NOMO-1 (cell line): ENCODE measurements at regions not wholly inside any gene's neighbourhood (a gene's known extent, or its start where the extent isn't known, plus 50 kb on each side); places are given as distances from the start of the nearest gene placed in this dataset.
"Not testable (repeated sequence)": the region's sequence is repeated elsewhere in the genome, so short reads cannot be mapped to it uniquely, and the experiment has no call there.

Experiments
- DNase-seq, 2 experiments: peaks; one replicate each; lab custom pipeline; 2025; ENCODE audit not compliant: unreplicated experiment in 2 of 2; lab: John Stamatoyannopoulos, UW

- no peak for DNase-seq
Measured at GRCh38 chr12:104906695-104907094, 51.4 kb downstream of the SLC41A2 start.

DNA sequence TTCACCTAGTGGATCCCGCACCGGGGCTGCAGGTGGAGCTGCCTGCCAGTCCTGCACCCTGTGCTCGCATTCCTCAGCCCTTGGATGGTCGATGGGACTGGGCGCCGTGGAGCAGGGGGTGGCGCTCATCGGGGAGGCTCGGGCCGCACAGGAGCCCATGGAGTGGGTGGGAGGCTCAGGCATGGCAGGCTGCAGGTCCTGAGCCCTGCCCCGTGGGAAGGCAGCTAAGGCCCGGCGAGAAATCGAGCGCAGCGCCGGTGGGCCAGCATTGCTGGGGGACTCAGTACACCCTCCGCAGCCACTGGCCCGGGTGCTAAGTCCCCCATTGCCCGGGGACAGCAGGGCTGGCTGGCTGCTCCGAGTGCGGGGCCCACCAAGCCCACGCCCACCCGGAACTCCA, 52.6 kb downstream of the SLC41A2 start:
- DNase-seq: not testable (repeated sequence)

GRCh38 chr12:104903648-104904423, 54.3 kb downstream of the SLC41A2 start:
- no peak for DNase-seq

DNA sequence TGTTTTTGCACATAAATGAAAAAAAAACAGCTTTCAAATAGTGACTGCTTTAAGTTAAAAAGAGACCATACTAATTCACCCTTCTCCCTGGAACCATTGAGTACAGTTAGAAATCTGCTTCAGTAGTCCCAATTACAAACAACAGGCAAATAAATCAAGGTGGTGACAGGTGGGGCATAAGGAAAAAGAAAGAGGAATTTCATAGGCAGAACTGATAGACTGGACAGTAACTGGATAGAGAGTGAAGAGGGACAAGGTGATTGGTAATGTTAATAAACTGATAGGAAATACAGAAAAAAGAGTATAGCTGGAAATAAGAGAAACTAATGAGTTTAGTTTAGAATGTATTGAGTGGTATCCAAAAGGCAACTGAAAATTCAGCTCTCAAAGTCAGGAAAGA, 56.0 kb downstream of the SLC41A2 start:
- no peak for DNase-seq

- no peak for DNase-seq
Measured at GRCh38 chr12:104896710-104897109, 61.4 kb downstream of the SLC41A2 start.

- DNase-seq: no peak
Measured at GRCh38 chr12:104896146-104896545, 61.9 kb downstream of the SLC41A2 start.

GRCh38 chr12:104895415-104895814, 62.7 kb downstream of the SLC41A2 start:
- no peak for DNase-seq

DNA sequence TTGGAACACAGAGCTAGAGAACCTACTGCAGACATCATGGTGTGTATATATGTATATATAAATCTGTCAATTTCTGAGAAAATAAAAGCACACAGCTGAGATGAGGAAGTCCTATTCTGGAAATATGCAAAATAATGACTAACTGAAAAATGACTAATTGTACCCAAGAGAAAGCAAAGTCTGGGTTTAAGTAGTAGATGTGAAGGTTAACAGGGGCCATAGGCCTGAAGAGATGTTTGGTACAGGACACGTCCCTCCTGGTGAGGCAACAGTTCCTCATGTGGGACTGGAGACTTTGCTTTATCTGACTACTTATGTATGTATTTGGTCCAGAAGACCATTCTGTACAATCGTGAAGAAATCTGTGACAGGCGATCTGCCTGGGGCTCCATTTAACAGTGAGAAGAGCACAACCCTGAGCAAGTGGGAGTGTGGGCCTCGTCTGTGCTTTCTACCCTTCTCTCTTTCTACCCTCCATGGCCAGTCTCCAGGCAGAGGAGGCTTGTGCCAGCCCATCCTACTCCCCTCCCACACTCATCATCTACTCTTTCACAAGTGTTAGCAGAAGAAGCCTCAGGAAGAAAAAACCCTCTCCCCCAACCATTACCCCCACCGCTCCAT, 67.5 kb downstream of the SLC41A2 start:
- peak in 1 of 2 experiments; percentile 42 for DNase-seq

DNA sequence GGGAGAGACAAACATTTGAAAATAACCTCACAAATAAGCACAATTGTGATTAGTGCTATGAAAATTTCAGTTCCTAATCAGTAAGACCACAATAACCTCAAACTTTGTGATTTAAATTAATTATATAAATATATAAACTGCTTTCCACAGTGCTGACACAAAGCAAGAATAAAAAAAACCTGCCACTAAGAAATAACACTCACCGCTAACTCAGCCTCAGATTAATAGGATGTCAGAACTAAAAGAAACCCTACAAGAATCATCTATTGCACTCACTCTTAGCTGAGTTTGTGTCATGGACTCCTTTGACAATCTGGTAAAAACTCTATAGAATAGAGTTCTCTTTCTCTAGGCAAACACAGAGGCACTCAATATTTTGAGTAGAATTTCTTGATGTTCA, 68.4 kb downstream of the SLC41A2 start:
- no peak for DNase-seq

DNA sequence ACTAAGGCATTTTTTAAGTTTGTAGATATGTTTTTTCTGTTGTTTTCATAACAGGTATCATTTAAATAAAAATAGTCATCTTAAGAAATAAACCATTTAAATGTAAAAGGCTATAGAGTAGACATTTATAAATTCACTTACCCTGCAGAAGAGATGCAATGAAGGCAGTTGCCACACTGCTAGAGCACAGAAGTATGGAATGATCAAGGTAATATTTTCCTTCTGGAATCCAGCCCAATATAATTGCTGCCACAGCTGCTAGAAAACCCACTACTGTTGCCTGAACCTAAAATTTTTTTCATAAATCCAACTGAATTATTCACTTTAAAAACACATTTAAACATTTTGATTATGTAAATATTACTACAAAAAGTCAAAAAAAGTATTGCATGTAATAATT, 69.2 kb downstream of the SLC41A2 start:
- no peak for DNase-seq

DNA sequence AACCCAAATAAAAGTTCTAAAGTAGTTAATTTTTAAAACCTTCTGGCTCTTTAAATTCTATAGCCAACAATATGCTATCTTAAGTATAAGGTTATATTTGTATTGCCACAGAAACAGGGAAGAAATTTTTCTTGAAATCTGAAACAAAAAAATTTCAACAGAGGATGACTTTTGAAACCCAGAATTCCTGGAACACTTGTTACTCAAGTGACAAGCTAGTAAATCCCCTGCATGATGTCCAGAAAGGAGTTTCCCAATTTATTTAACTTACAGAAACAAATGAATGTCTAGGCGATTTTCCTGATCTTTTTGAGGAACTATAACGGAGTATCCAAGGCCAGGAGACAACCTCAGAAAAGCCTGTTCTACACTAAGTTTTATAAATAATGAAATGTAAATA, 69.6 kb downstream of the SLC41A2 start:
- no peak for DNase-seq

GRCh38 chr12:104887452-104887851, 70.6 kb downstream of the SLC41A2 start:
- no peak for DNase-seq

DNA sequence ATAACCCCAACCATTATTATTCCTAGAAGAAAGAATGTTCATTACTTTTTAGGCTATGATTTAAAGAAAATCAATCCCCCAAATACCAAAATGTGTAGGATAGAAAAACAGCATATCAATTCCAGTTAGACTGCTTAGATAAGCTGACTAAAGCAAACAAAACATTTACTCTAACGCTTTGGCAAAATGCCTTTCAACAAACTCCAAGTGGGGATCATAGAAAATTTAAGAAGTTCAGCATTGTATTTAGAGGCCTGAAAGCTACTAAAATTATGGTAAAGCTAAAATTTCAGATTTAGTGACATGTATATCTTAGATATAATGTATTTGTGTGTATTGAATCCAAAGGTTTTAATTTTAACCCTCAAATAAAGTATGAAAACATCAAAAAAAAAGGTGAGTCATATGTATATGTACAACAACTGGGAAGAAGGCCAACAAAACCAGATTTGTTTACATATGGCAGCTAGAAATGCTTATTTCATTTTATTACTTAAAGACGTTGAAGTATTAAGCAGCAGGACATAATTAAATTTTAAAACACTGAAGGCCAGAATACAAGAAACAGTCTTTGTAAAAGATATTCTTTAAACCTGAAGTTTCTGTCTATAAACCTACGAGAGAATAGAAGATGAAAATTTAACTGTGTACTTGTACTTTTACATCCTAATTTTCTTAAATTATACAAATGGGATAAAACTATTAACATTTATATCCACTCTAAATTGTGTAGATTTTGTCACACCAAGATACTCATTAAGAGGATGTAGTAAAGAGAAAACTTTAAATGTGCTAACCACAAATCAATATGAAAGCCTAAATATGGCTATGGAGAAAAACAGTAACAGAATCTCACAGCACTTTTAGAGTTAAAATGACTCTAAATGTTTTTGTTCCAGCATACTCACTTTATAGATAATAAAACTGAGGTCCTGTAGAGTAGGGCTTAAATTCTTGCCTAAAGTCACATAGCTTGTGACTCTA, 71.4 kb downstream of the SLC41A2 start:
- no peak for DNase-seq

DNA sequence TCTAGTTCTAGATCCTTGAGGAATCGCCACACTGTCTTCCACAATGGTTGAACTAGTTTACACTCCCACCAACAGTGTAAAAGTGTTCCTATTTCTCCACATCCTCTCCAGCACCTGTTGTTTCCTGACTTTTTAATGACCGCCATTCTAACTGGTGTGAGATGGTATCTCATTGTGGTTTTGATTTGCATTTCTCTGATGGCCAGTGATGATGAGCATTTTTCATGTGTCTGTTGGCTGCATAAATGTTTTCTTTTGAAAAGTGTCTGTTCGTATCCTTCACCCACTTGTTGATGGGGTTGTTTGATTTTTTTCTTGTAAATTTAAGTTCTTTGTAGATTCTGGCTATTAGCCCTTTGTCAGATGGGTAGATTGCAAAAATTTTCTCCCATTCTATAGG, 79.2 kb downstream of the SLC41A2 start:
- DNase-seq: not testable (repeated sequence)

- DNase-seq: peak in 1 of 2 experiments; percentile 32
Measured at GRCh38 chr12:104877103-104877705, 80.9 kb downstream of the SLC41A2 start.

DNA sequence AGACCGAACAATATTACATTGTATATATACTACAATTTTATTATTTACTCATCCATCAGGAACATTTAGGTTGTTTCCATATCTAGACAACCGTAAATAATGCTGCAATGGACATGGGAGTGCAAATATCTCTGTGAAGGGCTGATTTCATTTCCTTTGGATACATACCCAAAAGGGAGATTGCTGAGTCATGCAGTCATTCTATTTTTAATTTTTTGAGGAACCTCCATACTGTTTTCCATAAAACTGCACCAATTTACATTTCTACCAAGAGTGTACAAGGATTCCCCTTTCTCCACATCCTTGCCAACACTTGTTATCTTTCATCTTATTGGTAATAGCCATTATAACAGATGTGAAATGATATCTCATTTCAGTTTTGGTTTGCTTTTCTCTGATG, 84.7 kb downstream of the SLC41A2 start:
- DNase-seq: no peak

- no peak for DNase-seq
Measured at GRCh38 chr12:104870797-104871196, 87.3 kb downstream of the SLC41A2 start.

DNA sequence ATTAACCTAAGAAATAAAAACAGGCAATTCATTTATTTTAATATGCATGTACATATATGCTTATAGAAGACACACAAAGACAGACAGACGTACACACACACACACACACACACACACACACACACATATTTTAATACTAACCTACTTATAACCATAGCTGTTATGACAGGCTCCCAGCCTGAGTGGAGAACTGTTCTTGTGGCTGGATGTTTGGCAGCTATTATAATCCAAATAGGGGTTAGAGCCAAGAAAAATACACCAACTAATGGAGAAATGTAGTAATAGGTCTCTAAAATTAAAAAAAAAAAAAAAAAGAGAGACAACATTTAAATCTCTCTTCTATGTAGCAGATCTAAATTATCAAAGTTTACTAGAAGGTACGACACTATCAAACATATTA, 91.8 kb downstream of the SLC41A2 start:
- DNase-seq: no peak

GRCh38 chr12:104865080-104865479, 93.0 kb downstream of the SLC41A2 start:
- DNase-seq: peak; percentile 26 to 71

- peak in 1 of 2 experiments; percentile 47 for DNase-seq
Measured at GRCh38 chr12:104864668-104865067, 93.4 kb downstream of the SLC41A2 start.
